Activated CD4-positive, alpha-beta T cell treated with anti-CD3 and anti-CD28 coated beads, Interleukin-2, amount 50 U/mL, for 24 hours (primary cell): ENCODE measurements at regions not wholly inside any gene's neighbourhood (a gene's known extent, or its start where the extent isn't known, plus 50 kb on each side); places are given as distances from the start of the nearest gene placed in this dataset.

Experiments used
- DNase-seq, 2 donors: peaks; one replicate each; pipeline ENCODE4 v3.0.0-alpha.2; 2020; ENCODE audit warnings: low read depth in 1 of 2, low spot score in 1 of 2

GRCh38 chr10:60728056-60728455 lies 50.2 kb upstream of the CDK1 start:
- peak in 1 of 2 donors; percentile 20 for DNase-seq

DNA sequence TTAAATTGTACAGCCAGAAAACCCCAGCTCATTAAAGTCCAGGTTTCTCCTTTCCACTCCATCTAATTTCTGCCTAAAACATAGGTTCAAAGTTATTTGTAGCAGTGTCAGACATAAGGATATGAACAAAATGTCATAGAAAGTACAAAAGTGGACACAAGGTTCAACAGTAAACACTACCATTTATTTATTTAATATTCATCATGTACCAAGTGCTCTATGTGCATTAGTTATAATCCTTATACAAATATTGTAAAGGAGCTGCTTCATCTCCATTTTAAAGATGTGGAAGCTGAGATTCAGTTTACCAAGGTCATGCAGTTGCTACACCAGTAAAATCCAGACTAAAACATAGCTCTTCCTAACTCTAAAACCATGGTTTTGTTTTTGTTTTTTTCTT lies 52.0 kb upstream of the CDK1 start:
- no peak for DNase-seq

GRCh38 chr10:60722623-60723022 lies 55.7 kb upstream of the CDK1 start:
- DNase-seq = no peak

GRCh38 chr10:60719721-60720120 lies 58.6 kb upstream of the CDK1 start:
- no peak for DNase-seq

GRCh38 chr10:60718886-60719285 lies 59.4 kb upstream of the CDK1 start:
- no peak for DNase-seq

DNA sequence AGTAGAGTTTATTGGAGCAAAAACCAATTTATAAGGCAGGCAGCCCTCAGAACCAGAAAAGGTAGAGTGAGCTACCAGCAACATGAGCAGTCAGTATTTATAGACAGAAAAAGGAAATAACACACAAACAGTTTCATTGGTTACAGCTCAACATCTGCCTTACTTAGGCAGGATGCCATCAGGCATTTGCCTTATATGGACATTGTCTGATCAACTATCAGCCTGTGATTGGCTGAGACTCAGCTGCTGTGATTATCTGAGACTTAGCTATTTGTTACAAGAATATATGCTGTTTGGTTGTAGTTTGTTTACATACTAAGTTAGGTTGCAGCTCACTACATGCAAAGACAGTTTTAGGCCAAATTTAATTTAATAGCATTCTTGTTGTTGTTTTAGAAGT lies 60.4 kb upstream of the CDK1 start:
- no peak for DNase-seq

DNA sequence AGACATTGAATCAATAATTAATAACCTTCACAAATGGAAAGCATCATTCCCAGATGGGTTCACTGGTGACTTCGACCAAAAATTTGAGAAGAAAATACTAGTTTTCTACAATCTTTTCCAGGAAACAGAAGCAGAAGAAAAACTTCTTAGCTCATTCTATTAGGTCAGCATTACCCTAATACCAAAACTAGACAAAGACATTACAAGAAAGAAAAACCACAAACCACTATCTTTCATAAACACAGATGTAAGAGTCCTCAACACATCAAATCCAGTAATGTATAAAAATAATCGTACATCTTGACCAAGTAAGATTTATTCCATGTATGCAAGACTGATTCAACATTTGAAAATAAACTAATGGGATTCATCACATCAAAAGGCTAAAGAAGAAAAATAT lies 64.0 kb upstream of the CDK1 start:
- no peak for DNase-seq

DNA sequence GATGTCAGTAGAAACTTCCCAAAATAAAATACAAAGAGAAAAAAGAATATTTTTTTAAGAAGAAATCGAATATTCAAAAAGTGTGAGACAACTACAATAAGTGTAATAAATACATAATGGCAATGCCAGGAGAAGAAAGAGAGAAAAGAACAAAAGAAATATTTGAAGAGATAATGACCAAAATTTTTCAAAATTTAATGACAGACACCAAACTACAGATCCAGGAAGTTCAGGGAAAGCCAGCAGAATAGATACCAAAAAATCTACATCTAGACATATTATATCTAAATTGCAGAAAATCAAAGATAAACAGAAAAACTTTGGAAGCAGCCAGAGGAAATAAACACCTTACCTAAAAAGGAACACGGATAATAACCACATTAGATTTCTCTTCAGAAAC lies 66.8 kb upstream of the CDK1 start:
- DNase-seq = no peak

DNA sequence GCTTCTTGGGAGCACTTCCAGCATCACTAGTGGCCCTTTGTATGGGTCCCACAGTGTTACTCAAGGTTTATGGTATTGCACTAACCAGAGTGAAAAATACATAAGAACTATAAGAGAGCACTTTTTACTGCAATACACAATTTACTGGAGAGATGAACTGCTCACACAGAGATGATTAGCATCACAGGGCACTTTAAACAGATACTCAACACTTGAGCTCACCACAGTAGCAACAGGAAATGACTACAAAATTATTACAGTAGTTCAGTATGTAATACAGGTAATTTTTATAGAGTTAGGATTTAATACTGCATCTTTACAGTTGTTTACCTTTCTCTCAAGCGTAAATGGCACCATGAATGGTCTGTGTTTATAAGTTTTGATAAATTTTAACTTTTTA lies 68.2 kb upstream of the CDK1 start:
- DNase-seq = no peak

- DNase-seq = no peak
These were observed 69.6 kb upstream of the CDK1 start for GRCh38 chr10:60708666-60709065.

GRCh38 chr10:60707841-60708240 lies 70.4 kb upstream of the CDK1 start:
- no peak for DNase-seq

DNA sequence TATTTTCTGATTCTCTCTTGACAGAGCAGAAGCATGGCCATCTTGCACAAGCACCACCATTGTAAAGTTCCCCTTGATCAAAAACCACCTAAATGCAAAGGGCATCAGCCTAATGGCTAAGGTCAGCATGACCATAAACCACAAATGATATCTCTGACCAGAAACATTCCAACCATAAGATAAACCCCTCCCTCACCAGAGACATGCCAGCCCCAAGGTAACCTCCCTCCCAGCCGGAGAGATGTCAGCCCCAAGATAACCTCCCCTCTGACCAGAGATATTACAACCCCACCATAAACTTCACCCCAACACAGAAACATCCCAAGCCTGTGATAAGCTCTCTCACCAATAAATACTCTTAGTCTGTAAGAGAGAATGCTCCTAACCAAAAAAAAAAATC lies 72.1 kb upstream of the CDK1 start:
- DNase-seq = no peak

DNA sequence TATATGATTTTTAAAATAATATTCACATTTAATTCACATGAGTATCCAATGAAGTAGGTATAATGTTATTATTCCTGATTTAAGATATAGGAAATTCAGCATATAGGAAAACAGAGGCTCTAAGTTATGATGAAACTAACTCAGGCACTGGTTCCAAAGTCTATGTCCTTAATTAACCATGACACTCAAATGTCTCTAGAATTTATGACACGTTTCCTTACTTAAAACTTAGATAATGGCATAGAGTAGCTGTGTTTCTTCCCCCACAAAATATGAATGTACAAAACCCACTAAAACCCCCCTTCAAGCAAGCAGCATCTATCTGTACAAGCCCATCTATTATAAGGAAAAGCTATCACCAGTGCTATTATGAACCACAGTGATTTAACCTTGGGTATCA lies 72.9 kb upstream of the CDK1 start:
- no peak for DNase-seq

DNA sequence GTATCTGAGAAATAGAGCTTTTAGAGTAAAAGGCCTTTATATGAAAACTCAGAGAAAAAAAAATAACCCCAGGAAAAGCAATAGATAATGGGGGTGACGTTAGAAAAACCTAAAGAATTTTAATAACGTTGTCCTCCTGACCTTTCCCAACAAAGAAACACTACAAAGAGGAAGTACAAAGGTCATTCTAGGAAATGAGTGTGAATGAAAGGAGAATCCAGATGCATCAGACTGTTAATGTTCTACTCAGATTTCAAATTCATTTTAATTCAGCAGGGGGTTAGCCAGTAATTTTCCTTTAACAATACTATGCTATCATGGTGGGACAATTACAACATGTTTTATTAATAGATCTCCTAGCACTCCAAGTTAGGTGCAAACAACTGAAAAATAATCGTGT lies 73.8 kb upstream of the CDK1 start:
- DNase-seq = no peak

DNA sequence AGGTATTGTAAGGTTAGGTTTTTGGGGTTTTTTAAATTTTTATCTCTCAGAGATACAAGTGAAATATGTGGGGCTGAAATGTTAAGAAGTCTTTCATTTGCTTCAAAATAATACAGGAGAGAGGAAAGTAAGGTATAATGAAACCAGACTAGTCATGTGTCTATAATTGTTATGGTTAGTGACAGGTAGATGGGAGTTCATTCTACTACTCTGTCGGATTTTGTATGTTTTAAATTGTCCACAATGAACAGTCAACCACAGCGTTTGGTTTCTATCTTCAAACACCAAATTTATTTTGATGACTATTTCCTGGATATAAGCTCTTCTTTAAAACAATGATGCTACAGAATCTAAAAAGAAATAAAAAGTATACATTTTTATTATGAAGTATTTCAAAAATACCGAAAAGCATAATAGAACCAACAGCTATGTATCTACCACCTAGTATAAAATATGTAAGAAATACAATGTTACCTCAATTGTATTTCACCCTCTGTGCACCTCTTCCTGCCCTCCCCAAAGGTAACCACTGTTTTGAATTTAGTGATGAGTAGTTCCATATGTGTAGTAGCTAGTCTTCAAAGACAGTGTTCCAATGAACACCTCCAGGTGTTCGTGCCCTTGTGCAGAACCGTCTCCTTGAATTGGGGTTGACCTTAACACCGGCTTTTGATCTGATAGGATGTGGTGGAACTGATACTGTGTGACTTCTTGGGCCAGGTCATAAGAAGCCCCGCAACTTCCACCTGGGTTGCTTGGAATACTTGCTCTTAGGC lies 74.8 kb upstream of the CDK1 start:
- DNase-seq = no peak

DNA sequence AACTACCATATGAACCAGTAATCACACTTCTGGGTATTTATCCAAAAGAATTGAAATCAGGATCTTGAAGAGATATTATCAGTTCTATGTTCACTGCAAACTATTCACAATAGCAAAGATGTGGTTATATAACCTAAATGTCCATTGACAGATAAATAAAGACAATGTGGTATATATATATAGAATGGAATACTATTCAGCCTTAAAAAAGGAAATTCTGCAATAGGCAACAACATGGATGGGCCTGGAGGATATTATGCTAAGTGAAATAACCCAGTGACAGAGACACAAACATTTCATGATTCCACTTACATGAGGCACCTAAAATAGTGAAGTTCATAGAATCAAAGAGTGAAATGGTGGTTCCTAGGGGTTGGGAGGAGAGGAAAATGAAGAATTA lies 90.6 kb upstream of the CDK1 start:
- no peak for DNase-seq

- no peak for DNase-seq
These were observed 94.2 kb upstream of the CDK1 start for GRCh38 chr10:60684091-60684490.

- DNase-seq = no peak
These were observed 97.2 kb upstream of the CDK1 start for GRCh38 chr10:60681103-60681502.

DNA sequence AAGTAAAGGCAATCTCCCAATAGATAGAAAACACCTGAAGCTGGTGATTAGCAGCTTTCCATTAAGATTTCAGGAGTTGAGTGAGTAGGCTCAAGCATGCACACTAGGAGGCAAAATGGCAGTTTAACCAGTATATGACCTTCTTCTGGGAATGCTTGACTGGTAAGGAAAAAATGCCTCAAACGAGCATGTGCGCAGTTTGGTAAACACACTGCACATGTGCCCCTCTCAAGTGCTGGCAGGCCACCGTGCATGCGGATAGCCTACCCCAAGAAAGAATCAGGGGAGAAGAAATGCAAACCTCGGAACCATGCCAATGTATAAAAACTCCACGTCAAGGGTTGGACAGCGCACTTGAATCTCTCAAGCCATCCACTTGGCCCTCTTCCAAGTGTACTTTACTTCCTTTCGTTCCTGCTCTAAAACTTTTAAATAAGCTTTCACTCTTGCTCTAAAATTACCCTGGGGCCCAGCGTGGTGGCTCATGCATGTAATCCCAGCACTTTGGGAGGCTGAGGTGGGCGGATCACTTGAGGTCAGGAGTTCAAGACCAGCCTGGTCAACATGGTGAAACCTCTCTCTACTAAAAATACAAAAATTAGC lies 98.8 kb upstream of the CDK1 start:
- DNase-seq = no peak

GRCh38 chr10:60678978-60679377 lies 99.3 kb upstream of the CDK1 start:
- no peak for DNase-seq

DNA sequence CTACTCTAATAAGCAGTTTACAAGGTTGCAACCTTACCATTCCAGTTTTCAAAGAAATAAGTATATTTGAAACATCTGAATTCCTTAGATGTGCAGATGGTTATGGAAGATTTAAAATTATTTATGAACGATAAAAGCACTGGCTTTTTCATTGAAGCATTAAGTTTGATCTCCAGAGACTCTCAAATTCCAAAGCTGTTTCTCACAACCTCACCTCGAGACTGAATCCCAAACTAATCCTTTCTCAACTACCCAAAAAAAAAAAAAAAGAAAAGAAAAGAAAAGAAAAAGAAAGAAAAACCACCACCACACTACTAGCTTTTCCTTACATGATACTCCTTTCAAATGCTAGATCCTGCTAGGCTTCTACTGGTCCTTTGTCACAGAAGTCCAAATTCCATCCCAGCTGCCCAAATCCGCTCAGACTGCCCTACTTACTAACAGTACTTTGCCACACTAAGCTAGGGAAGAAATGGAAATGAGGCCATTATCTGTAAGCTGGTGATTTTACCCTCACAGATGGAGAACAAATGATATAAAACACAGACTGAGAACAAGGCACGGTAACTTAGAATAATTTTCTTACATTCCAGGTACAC lies 100.6 kb upstream of the CDK1 start:
- no peak for DNase-seq

GRCh38 chr10:60675236-60675635 lies 103.0 kb upstream of the CDK1 start:
- DNase-seq = no peak

DNA sequence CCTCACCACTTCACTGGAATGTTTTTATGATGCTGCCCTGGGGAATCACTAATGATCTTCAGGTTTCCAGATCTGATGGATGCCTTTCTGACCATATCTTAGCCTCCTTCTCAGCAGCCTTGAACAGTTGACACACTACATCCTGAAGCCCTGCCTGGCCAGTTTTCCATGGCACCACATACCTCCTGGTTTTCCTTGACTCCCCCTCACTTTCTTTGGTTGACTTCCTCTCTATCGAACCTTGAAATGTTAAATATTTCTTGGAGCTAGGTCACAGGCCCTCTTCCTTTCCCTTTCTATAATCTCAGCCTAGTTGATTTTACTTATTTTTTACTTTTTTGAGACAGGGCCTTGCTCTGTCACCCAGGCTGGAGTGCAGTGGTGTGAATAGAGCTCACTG lies 108.8 kb upstream of the CDK1 start:
- no peak for DNase-seq
